ENCODE measurements at regions not wholly inside any gene's neighbourhood (a gene's known extent, or its start where the extent isn't known, plus 50 kb on each side); places are given as distances from the start of the nearest gene placed in this dataset.
A peak's percentile ranks its signal among the peaks of the same experiment; 100 is the strongest.

DNA sequence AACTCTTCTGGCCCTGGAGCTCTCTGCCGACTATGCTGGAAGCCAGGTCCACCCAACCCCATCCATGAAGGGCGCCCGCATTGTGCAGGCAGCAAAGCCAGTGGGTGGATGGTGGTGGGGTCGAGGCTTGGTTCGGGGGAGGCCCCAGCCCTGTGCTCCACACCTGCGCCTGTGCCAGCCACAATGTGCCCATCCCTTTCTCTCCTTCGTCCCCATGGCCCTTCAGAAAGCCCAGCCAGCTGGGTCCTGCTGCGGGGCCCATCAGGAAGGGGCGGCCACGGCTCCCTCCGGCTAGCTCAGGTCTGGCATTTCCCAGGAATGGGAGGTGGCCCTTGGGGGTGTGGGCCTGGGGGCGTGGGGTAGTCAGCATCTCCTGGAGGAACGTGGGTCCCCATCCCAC is 91.6 kb downstream of the HMX1 start:
- POLR2A ChIA-PET = no interaction called here
- DNase-seq = no peak
- Mint-ChIP-seq H3K9me3 (no peaks in the 10 kb centered on the region), H3K27me3 (no peaks in the 10 kb centered on the region), H3K4me1 (no peaks in the 10 kb centered on the region), H3K27ac (no peak overlapping the region), H3K36me3 (no peaks in the 10 kb centered on the region), H3K4me3 (no peak overlapping the region)
- ATAC-seq (ENCODE audit: low read depth) = no peak

DNA sequence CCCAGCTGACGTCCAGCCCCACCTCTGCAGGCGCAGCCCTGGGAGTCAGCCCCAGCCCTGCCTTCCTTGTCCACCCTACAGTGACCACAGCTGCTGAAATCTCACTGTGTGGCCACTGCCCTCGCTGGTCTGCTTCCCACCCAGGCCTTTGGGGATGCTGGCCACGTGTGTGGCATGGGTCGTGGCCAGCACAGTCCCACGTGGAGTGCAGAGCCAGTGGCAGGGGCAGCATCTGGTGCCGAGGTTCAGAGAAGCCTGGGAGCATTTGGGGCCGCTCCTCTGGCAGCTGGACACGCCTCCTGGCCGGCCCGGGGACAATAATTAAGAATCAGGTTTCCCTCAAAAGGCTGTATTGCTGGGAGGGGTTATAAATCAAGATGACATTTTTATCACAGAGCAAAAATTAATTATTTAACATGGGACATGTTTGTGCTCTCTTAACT is 92.1 kb downstream of the HMX1 start:
- ATAC-seq (ENCODE audit: low read depth) = no peak
- Mint-ChIP-seq H3K27ac (no peak overlapping the region), H3K4me3 (no peak overlapping the region), H3K9me3 (no peaks in the 10 kb centered on the region), H3K4me1 (no peaks in the 10 kb centered on the region), H3K27me3 (no peaks in the 10 kb centered on the region), H3K36me3 (no peaks in the 10 kb centered on the region)
- no peak for DNase-seq
- POLR2A ChIA-PET = no interaction called here

DNA sequence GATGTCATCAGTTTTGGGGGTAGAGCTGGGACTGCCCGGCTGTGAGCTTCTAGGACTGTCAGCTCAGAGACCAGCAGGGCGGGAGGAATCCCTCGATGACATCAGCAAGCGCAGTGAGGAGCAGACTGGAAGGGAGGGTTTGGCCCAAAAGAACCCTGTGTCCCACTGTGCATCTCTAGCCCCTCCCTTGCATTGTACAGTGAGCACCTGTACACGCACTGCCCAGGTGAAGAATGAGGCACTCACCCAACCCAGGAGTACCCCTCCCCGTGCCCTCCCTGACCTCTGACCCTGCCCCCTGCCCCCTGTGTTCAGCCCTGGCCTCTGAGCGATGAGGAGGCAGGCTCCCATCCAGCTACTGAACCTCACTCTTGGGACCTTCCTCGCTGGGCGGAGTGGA is 92.9 kb downstream of the HMX1 start:
- Mint-ChIP-seq H3K27ac (no peak overlapping the region), H3K36me3 (no peaks in the 10 kb centered on the region), H3K4me3 (no peak overlapping the region), H3K9me3 (no peaks in the 10 kb centered on the region), H3K4me1 (no peaks in the 10 kb centered on the region), H3K27me3 (no peaks in the 10 kb centered on the region)
- POLR2A ChIA-PET = no interaction called here
- no peak for ATAC-seq (ENCODE audit: low read depth)
- no peak for DNase-seq

DNA sequence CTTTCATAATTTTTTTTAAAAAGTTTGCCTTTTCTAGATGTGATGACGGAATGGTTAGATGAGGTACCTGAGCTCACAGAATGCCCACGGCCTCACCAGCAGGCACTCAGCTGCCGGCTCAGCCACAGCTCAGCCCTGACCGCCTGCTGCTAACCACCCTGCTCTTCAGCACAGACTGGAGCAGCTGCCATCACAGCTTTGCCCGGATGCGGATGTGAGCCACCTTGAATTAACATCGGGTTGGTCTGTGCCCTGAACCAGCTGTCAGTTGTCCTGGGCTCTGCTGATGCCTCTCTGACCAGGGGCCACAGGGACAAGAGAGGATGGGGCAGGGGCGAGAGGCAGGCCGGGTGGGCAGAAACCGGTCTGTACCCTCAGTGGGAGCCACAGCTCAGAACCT is 93.3 kb downstream of the HMX1 start:
- ATAC-seq (ENCODE audit: low read depth) (no peak), DNase-seq (no peak)
- Mint-ChIP-seq H3K27ac (no peak overlapping the region), H3K36me3 (no peaks in the 10 kb centered on the region), H3K27me3 (no peaks in the 10 kb centered on the region), H3K4me1 (no peaks in the 10 kb centered on the region), H3K9me3 (no peaks in the 10 kb centered on the region), H3K4me3 (no peak overlapping the region)
- POLR2A ChIA-PET = no interaction called here

DNA sequence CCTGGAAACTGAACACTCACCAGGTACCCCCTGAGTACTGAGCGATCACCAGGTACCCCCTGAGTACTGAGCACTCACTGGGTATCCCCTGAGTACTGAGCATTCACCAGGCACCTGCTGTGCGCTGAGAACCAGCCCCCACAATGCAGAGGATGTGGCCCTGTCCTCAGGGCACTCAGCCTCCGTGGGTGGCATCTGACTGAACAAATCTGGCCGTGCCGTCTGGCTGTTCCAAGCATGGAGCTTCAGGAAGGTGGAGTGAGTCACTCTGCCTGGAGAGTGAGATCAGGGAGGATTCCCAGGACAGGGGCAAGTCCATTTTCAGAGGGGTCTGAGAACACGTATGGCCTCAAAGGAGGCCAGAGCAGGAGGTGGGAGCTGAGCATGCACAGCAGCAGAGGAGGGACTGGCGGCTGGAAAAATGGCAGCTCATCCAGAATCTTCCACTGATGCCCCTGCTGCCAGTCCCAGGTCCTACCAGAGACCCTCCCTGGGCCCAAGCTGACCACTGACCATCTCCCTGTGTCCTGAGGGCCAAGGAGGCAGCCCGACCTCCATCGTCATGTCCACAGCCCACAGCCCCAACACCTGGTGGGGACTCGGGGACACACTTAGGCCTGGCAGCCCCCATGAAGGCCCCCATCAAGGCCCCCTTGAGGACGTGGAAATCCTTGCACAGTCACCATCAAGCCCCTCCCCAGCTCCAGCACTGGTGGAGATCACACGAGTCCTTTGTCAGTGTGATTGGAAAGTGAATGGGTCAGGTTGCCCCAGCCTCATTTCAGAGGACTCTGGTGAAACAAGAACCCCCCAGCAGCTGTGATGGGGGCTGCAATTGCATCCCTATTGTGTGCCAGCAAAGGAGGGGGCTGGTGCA is 94.1 kb downstream of the HMX1 start:
- no peak overlapping the region for H3K4me3 Mint-ChIP-seq
- no peaks in the 10 kb centered on the region for H3K4me1 Mint-ChIP-seq
- ATAC-seq (ENCODE audit: low read depth) = no peak
- no peaks in the 10 kb centered on the region for H3K9me3 Mint-ChIP-seq
- no peak overlapping the region for H3K27ac Mint-ChIP-seq
- H3K27me3 Mint-ChIP-seq = no peaks in the 10 kb centered on the region
- POLR2A ChIA-PET = no interaction called here
- no peaks in the 10 kb centered on the region for H3K36me3 Mint-ChIP-seq
- DNase-seq = no peak

DNA sequence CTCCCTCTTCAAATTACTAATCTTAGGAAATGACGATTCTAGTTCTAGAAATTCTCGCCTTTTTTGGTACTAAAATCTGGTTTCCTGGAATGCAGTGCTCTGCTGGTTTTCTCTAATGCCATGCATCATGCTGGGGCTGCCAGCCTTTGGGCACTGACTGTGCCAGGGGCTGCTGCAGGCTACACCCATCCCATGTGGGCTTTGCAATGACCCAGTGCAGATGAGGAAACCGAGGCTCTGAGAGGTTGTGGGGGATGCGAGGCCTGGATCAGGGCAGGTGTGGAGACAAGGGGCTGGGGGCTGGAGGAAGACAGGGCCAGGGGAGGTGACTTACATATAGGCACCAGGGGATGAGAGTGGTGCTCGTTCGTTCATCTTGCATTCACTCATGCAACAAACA is 95.3 kb downstream of the HMX1 start:
- Mint-ChIP-seq H3K36me3 (no peaks in the 10 kb centered on the region), H3K4me3 (no peak overlapping the region), H3K27ac (no peak overlapping the region), H3K9me3 (no peaks in the 10 kb centered on the region), H3K4me1 (no peaks in the 10 kb centered on the region), H3K27me3 (no peaks in the 10 kb centered on the region)
- POLR2A ChIA-PET = no interaction called here
- DNase-seq = no peak
- no peak for ATAC-seq (ENCODE audit: low read depth)

DNA sequence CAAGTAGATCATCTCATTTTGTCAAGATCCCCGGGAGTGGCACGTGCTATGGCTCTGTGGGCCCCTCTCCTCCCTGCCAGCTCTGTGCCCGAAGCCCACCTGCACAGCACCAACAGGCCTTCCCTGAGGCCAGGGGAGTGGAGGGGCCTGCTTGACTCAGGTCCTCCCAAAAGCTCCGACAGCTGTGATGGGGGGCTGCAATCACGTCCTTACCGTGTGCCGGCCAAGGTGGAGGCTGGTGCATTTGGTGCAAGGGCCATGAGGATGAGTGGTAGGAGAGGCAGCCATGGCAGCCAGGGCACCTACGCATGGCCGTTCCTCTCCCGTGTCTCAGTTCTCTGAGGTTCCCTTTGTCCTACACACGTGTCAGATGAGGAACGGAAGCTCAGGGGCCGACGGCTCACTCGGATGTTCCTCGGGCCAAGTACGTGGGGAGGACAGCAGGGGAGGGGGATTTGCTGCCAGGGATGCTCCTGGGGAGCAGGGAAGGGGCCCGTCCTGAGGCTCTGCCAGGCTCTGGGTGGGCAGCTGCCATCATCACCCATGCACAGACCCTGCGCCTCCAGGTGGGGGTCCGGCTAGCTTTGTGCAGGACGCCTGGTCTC is 95.8 kb downstream of the HMX1 start:
- Mint-ChIP-seq H3K36me3 (no peaks in the 10 kb centered on the region), H3K9me3 (no peaks in the 10 kb centered on the region), H3K27ac (no peak overlapping the region), H3K4me1 (no peaks in the 10 kb centered on the region), H3K4me3 (no peak overlapping the region), H3K27me3 (no peaks in the 10 kb centered on the region)
- ATAC-seq (ENCODE audit: low read depth) = no peak
- no peak for DNase-seq
- POLR2A ChIA-PET = no interaction called here

DNA sequence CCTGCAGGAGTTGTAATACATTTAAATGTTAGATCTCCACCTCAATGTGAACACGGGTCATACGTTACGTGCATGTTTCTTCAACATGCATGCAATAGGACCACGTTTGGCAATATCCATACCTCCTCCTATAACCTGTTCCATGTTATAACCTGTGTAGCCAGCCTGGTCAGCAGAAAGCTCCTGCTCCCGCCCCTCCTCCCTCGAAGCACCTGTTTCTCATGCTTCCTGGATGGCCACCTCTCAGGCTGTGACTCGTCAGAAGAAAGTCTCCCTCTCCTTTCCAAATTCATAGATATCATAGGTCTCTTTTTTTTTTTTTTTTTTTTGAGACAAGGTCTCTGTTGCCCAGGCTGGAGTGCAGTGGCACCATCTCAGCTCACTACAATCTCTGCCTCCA is 96.5 kb downstream of the HMX1 start:
- no peaks in the 10 kb centered on the region for H3K9me3 Mint-ChIP-seq
- H3K4me1 Mint-ChIP-seq = no peaks in the 10 kb centered on the region
- H3K36me3 Mint-ChIP-seq = no peaks in the 10 kb centered on the region
- POLR2A ChIA-PET = no interaction called here
- ATAC-seq (ENCODE audit: low read depth) (no peak), DNase-seq (no peak)
- H3K4me3 Mint-ChIP-seq = no peak overlapping the region
- no peaks in the 10 kb centered on the region for H3K27me3 Mint-ChIP-seq
- H3K27ac Mint-ChIP-seq = no peak overlapping the region

DNA sequence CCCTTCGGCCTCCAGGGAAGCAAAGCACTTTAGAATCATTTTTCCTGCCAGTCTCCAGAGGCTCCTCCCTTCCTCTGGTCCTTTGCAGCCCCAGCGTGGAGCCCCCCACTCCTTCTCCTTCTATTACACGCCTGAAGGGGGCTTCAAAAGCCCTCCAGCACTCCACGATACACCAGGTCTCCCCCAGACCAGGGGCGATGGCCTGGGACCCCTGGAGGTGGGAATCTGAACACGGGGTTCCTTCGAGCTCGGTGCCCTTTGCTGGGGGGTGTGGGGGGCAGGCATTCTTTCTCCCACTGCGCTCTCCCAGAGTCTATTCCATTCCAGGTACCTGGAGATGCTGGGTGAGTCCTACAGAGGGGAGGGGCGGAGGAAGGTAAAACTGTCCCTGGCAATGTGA is 97.6 kb downstream of the HMX1 start:
- H3K27ac Mint-ChIP-seq = no peak overlapping the region
- no peak overlapping the region for H3K4me3 Mint-ChIP-seq
- ATAC-seq (ENCODE audit: low read depth) = no peak
- no peaks in the 10 kb centered on the region for H3K4me1 Mint-ChIP-seq
- POLR2A ChIA-PET = no interaction called here
- H3K27me3 Mint-ChIP-seq = no peaks in the 10 kb centered on the region
- H3K9me3 Mint-ChIP-seq = no peaks in the 10 kb centered on the region
- no peaks in the 10 kb centered on the region for H3K36me3 Mint-ChIP-seq
- peak; percentile 5 for DNase-seq

DNA sequence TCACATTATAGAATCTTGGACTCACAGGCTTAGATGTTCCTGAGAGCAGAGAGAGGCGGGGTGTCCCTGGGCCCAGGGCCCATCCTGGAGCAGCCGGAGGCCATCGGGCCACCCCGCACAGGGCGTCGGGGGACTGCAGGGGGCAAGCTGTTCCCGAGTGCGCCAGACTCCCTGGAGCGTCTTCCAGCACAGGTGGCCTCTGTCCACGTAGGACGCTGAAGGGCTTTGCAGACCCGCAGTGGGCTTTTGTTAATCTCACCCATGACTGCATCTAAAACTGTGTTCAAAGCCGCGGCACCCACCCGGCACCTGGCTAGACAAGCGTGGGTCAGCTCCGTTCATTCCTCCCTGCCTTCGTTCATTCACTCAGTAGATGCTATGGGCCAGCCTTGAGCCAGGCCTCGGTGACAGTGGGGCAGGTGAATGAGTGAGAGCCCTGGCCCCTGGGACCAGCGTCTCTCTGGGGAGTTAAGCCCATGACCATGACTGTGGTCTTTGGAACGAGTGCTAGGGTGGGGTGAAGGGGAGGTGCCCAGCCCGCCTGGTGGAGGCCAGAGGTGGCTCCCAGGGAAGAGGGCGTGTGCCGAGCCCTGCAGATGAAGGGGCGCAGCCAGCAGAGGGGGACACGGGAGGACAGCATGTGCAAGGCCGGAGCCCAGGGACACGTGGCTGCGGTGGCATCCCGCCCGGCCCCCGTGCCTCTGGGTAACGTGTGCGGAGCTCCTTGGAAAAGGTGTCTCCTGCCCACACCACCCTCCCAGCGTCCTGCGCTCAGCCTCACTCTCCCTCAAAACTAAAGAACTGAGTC is 98.3 kb downstream of the HMX1 start:
- ATAC-seq (ENCODE audit: low read depth) = no peak
- H3K27me3 Mint-ChIP-seq = no peaks in the 10 kb centered on the region
- no peak overlapping the region for H3K27ac Mint-ChIP-seq
- H3K4me3 Mint-ChIP-seq = no peak overlapping the region
- H3K9me3 Mint-ChIP-seq = no peaks in the 10 kb centered on the region
- POLR2A ChIA-PET = no interaction called here
- peak; percentile 13 for DNase-seq
- H3K4me1 Mint-ChIP-seq = no peaks in the 10 kb centered on the region
- H3K36me3 Mint-ChIP-seq = no peaks in the 10 kb centered on the region

DNA sequence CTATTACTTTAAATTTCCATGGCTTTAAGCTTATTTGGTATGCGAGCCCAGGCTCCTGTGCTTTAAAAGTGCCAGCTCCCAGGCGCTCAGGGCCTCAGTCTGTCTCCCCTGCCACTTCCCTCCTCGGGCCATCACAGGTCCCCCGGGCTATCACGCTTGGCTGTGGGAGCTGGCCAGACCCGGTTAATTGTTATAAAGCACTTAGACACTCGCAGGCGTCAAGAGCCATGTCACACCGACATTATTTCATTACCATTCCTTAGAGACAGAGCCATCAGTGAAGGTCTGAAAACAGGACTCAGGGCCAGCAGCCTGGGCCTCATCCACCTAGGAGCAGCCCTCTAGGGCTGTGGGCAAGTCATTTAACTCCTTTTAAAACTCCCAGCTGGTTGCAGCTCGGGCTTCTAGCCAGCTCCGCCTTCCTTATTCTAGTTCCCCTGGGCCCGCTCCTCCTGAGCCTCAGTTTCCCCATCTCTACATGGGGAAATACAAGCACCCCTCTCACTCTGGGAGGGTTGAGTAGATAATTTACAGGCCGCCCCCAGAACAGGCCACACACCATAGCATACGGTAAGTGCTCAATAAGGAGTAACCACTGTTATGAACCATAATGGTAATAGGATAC is 99.0 kb downstream of the HMX1 start:
- no peaks in the 10 kb centered on the region for H3K27me3 Mint-ChIP-seq
- no peak overlapping the region for H3K4me3 Mint-ChIP-seq
- no peaks in the 10 kb centered on the region for H3K36me3 Mint-ChIP-seq
- no peak for ATAC-seq (ENCODE audit: low read depth)
- POLR2A ChIA-PET = no interaction called here
- no peaks in the 10 kb centered on the region for H3K4me1 Mint-ChIP-seq
- H3K27ac Mint-ChIP-seq = no peak overlapping the region
- DNase-seq = no peak
- no peaks in the 10 kb centered on the region for H3K9me3 Mint-ChIP-seq

DNA sequence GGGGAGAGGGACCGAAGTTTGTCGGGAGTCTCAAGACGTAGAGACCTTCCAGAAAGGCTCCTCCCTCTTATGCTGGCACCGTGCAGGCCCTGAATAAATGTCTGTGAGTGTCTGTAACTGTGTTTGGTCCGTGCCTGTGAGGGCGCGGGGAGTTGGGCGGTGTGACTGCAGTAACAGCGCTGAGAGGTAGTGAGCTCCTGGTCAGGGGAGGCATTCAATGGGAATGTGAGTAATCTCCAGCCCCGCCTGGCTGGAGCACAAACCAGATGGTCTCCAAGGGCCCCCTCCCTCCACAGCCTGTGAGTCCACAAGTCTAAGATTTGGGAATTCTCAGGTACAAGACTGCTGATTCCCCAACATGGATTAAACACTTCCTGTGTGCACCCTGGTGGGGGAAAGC is 100.0 kb downstream of the HMX1 start:
- ATAC-seq (ENCODE audit: low read depth) (no peak), DNase-seq (no peak)
- H3K36me3 Mint-ChIP-seq = no peaks in the 10 kb centered on the region
- no peak overlapping the region for H3K4me3 Mint-ChIP-seq
- H3K27me3 Mint-ChIP-seq = no peaks in the 10 kb centered on the region
- no peak overlapping the region for H3K27ac Mint-ChIP-seq
- H3K4me1 Mint-ChIP-seq = no peaks in the 10 kb centered on the region
- POLR2A ChIA-PET = no interaction called here
- H3K9me3 Mint-ChIP-seq = no peaks in the 10 kb centered on the region

DNA sequence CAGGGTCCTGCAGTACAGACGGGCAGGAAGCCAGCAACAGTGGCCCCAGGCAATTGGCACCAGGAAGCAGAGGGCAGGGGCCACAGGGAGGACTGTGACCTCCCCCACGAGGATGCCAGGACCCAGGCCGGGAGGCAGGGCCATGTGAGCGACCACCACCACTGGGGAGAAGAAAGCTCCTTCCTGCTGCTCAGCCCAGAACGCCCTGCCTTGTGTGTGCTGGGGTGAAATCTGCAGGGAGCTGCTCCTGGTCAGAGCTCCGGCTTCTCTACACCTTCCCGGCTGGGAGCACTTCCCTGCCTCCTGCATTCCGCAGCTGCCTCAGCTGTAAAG is 100.4 kb downstream of the HMX1 start:
- Mint-ChIP-seq H3K27me3 (no peaks in the 10 kb centered on the region), H3K4me3 (no peak overlapping the region), H3K36me3 (no peaks in the 10 kb centered on the region), H3K9me3 (no peaks in the 10 kb centered on the region), H3K4me1 (no peaks in the 10 kb centered on the region), H3K27ac (no peak overlapping the region)
- POLR2A ChIA-PET = no interaction called here
- ATAC-seq (ENCODE audit: low read depth) = no peak
- no peak for DNase-seq
